Head of caudate nucleus (tissue), 42 donors: ENCODE measurements at regions not wholly inside any gene's neighbourhood (a gene's known extent, or its start where the extent isn't known, plus 50 kb on each side); places are given as distances from the start of the nearest gene placed in this dataset.
"Not testable (repeated sequence)": the region's sequence is repeated elsewhere in the genome, so short reads cannot be mapped to it uniquely, and the experiment has no call there.

Source experiments
- DNase-seq, 42 donors: peaks; one replicate each; pipeline versions ENCODE4 v3.0.0 to v3.0.0-alpha.2; 2020 to 2021; ENCODE audit warnings: mixed read lengths in 7 of 42
- intact Hi-C: fragments of 100-400 bp; cut with DNase I; formaldehyde crosslinking; loops from one replicate; pipeline ENCODE4 v1.15.0; 2022

DNA sequence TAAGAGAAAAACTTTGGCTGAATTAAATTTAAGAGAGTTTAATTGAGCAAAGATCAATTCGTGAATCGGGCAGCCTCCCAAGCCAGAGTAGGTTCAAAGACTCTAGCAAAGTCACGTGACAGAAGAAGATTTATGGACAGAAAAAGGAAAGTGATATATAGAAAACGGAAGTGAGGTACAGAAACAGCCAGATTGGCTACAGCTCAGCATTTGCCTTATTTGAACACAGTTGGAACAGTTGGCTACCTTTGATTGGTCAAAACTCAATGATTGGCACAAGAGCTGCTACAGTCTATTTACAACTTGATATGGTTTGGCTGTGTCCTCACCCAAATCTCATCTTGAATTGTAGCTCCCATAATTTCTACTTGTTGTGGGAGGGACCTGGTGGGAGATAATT, 102.6 kb downstream of the PLG start:
- intact Hi-C loops: no loop called here
- DNase-seq: no peak

DNA sequence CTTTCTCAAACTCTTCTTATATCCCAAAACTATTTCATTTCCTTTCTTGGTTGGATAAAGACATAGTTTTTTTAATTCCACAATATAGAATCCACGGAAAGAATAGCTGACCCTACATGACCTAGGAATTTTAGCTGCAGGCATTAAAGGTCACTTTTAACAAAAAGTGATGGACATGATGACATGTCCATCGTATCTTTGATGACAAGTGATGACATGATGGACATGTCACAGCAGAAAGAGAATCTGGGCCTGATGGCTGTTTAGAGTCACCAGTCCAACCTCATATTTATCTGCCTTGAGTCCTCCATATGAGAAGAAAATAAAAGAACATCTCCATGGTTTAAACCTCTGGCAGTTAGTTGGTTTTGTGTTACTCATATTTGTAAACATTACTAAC, 106.2 kb downstream of the PLG start:
- intact Hi-C loops: no loop called here
- DNase-seq: no peak

GRCh38 chr6:160810238-160810637, 108.2 kb downstream of the PLG start:
- intact Hi-C loops: no loop called here
- DNase-seq: no peak

GRCh38 chr6:160812097-160812496, 110.1 kb downstream of the PLG start:
- DNase-seq: no peak
- intact Hi-C loops: no loop called here

DNA sequence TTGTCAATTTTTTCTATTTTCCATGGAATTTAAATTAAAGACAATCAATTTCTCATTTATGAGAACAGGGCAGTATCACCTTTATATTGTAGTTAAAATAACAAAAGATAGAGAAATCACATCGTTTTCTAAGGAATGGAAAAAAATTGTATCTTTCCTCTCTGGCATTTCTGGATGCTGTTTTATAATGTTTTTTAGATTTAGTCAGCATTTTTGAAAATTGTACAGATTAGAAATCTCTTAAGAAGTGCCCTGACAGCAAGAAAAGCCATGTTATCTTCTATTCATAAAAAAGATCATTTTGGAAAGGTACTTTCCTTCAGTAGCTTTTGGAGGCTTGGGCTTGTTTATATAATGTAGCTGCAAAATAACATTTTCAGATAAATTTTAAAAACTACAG, 116.9 kb downstream of the PLG start:
- DNase-seq: no peak
- intact Hi-C loops: no loop called here

- DNase-seq, intact Hi-C loops: not testable (repeated sequence)
Measured at GRCh38 chr6:160820661-160821060, 118.6 kb downstream of the PLG start.

GRCh38 chr6:160831739-160832138, 129.7 kb downstream of the PLG start:
- intact Hi-C loops: no loop called here
- no peak for DNase-seq

DNA sequence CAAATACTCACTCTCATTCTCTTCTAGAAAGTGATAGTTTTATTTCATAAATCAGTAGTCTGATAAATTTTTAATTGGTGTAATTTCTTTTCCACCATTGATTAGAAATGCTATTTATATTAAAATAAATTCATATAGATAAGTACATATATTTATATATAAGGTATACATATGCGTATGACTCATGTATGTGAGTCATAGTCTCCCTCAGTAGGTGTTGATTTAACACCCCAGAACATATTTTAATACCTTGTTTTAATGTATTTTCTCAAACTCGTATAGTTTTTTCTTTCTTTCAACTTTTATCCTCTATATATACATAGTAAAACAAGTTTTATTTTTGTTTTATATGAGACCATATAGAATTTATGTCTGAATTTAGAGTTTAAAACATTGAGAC, 130.4 kb downstream of the PLG start:
- intact Hi-C loops: no loop called here
- no peak for DNase-seq

- intact Hi-C loops: no loop called here
- DNase-seq: no peak
Measured at GRCh38 chr6:160837146-160837545, 135.1 kb downstream of the PLG start.

DNA sequence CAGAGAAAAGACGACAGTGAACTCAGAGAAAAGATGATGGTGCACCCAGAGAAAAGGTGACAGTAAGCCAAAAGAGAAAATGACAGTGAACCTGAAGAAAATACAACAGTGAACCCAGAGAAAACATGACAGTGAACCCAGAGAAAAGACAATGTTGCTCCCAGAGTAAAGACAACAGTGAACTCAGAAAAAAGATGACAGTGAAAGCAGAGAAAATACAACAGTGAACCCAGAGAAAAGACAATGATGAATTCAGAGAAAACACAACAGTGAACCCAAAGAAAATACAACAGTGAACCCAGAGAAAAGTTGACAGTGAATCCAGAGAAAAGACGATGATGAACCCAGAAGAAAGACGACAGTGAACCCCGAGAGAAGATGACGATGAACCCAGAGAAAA, 140.5 kb upstream of the MAP3K4 start:
- intact Hi-C loops: no loop called here
- no peak for DNase-seq

- intact Hi-C loops: no loop called here
- DNase-seq: no peak
Measured at GRCh38 chr6:160853946-160854345, 137.6 kb upstream of the MAP3K4 start.

DNA sequence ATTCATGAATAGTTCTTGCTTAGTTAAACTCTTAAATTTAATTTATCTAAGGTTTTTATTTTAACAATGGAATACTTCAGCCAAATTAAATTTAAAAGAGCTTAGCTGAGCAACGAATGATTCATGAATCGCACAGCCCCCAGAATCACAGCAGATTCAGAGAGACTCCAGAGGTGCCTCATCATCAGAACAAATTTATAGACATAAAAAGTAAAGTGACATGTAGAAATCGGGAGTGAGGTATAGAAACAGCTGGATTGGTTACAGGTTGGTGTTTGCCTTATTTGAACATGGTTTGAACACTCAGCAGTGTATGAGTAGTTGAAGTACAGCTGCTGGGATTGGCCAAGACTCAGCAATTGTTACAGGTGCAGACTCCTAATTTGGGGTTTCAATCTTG, 132.7 kb upstream of the MAP3K4 start:
- intact Hi-C loops: no loop called here
- peak in 11 of 42 donors; percentile 3 to 57 (median 23) for DNase-seq

DNA sequence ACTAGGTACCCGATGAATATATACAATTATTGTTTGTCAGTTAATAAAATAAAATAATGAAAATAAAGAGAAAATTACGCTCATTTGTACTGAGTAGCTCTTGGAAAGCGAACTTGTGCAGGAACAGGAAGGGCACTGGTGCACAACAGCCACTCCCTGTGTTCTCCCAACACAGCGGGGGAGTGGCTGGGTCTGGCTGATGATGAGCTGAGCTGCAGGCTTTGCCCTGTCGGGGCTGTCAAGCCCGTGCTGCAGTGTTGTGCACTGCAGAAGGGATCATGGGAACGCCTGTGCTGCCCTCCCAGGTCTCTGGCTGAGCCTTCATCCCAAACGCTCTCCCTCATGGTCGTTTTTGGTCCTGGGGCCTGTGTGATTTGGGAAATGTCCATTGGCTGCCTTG, 131.7 kb upstream of the MAP3K4 start:
- intact Hi-C loops: no loop called here
- no peak for DNase-seq

DNA sequence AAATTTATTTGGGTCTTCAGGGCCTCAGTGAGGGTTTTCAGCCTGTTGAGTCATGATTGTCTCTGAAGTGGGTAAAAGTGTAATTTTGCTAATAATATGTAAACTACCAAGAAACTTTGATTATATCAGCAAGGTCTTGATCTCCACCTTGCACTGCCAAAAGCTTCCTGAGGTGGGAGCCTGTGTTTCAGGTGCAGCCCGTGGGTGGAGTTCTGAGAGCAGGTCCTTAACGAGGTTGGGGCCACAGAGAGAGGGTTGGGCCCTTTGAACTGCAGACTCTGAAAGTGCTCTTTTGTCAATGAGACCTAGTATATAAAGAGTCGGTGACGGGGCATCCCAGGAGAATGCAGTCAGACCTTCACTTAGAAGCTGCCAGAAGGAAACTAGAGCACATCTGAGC, 129.7 kb upstream of the MAP3K4 start:
- DNase-seq: no peak
- intact Hi-C loops: no loop called here

- DNase-seq: no peak
- intact Hi-C loops: no loop called here
Measured at GRCh38 chr6:160863782-160864181, 127.8 kb upstream of the MAP3K4 start.

GRCh38 chr6:160871320-160871719, 120.2 kb upstream of the MAP3K4 start:
- intact Hi-C loops: no loop called here
- no peak for DNase-seq

- no peak for DNase-seq
- intact Hi-C loops: no loop called here
Measured at GRCh38 chr6:160881148-160881808, 110.3 kb upstream of the MAP3K4 start.

GRCh38 chr6:160882006-160882405, 109.6 kb upstream of the MAP3K4 start:
- DNase-seq: no peak
- intact Hi-C loops: no loop called here

DNA sequence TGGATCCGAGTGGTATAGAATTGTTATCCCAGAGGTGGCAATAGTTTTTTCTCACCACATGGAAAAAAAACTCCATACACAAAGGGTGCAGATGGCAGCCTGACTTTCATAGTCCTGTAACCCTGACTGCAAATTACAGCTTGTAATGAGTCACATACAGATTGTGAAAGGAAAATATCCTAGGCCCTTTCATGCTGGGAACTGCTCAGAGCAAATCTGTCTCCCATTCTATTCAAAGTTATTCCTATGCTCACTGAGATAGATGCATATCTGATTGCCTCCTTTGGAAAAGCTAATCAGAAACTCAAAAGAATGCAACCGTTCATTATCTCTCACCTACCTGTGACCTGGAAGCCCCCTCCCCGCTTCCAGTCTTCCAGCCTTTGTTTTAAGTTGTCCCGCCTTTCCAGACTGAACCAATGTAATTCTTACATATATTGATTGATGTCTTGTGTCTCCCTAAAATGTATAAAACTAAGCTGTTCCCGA, 108.7 kb upstream of the MAP3K4 start:
- no peak for DNase-seq
- intact Hi-C loops: no loop called here

- intact Hi-C loops: no loop called here
- no peak for DNase-seq
Measured at GRCh38 chr6:160883560-160883959, 108.0 kb upstream of the MAP3K4 start.

GRCh38 chr6:160883999-160884398, 107.6 kb upstream of the MAP3K4 start:
- DNase-seq: no peak
- intact Hi-C loops: no loop called here

DNA sequence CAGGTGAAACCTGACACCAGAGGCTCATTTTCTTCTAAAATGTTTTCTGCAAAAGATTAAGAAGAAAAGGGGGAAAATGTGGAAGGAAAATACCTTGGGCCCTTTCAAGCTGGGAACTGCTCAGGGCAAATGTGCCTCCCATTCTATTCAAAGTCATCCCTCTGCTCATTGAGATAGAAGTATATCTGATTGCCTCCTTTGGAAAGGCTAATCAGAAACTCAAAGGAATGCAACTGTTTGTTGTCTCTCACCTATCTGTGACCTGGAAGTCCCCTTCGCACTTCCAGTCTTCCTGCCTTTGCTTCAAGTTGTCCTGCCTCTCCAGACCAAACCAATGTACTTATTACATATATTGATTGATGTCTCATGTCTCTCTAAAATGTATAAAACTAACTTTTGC, 102.4 kb upstream of the MAP3K4 start:
- intact Hi-C loops, DNase-seq: not testable (repeated sequence)
